HepG2 (cell line): ENCODE measurements at regions not wholly inside any gene's neighbourhood (a gene's known extent, or its start where the extent isn't known, plus 50 kb on each side); places are given as distances from the start of the nearest gene placed in this dataset.
A peak's percentile ranks its signal among the peaks of the same experiment; 100 is the strongest.

Source experiments
- DMTF1 ChIP-seq: sonication (generic); formaldehyde crosslinking; IDR thresholded peaks from 2 replicates; pipeline ENCODE4 v1.4.0; 2020; ENCODE audit warnings: mild to moderate bottlenecking, missing genetic modification reagents
- HMGA1 ChIP-seq: sonication (generic); formaldehyde crosslinking; conservative IDR thresholded peaks from 2 replicates; pipeline ENCODE4 v1.4.0; 2020; ENCODE audit warnings: missing genetic modification reagents
- JUND ChIP-seq: sonication (generic); formaldehyde crosslinking; IDR thresholded peaks from 2 replicates; pipeline ENCODE4 v1.8.0; 2022; ENCODE audit warnings: mild to moderate bottlenecking, missing genetic modification reagents
- KDM3A ChIP-seq: IDR thresholded peaks from 2 replicates; pipeline ENCODE4 v1.6.1; 2018; ENCODE audit warnings: low read depth, missing compliant biosample characterization
- MED13 ChIP-seq: sonication (generic); formaldehyde crosslinking; IDR thresholded peaks from 2 replicates; pipeline ENCODE4 v1.5.0; 2020; ENCODE audit warnings: missing genetic modification reagents
- POGZ ChIP-seq: sonication (generic); formaldehyde crosslinking; IDR thresholded peaks from 2 replicates; pipeline ENCODE4 v1.4.0; 2020; ENCODE audit warnings: mild to moderate bottlenecking, missing genetic modification reagents
- SP1 ChIP-seq, 2 experiments: fragments of 450-650 bp in 1 of 2; sonication (generic) in 1 of 2; formaldehyde crosslinking in 1 of 2; IDR thresholded peaks; 2 replicates each; pipeline versions ENCODE4 v1.4.0 to v1.6.1; 2016 to 2020; ENCODE audit warnings: missing genetic modification reagents in 1 of 2
- TAF1 ChIP-seq: sonication (generic); formaldehyde crosslinking; IDR thresholded peaks from 2 replicates; pipeline ENCODE4 v1.4.0; 2020; ENCODE audit warnings: missing genetic modification reagents
- ZBTB43 ChIP-seq: sonication (generic); formaldehyde crosslinking; conservative IDR thresholded peaks from 2 replicates; pipeline ENCODE4 v1.4.0; 2020; ENCODE audit warnings: missing genetic modification reagents
- ZFX ChIP-seq: sonication (generic); formaldehyde crosslinking; IDR thresholded peaks from 2 replicates; pipeline ENCODE4 v1.4.0; 2020; ENCODE audit warnings: mild to moderate bottlenecking, low read depth, missing genetic modification reagents, moderate library complexity
- ZMYM4 ChIP-seq: sonication (generic); formaldehyde crosslinking; IDR thresholded peaks from 2 replicates; pipeline ENCODE4 v1.8.1; 2023; ENCODE audit warnings: mild to moderate bottlenecking, missing genetic modification reagents
- ZNF124 ChIP-seq: sonication (generic); formaldehyde crosslinking; IDR thresholded peaks from 2 replicates; pipeline ENCODE4 v1.4.0; 2020; ENCODE audit warnings: missing genetic modification reagents
- ZNF18 ChIP-seq: sonication (generic); formaldehyde crosslinking; IDR thresholded peaks from 2 replicates; pipeline ENCODE4 v1.8.0; 2022; ENCODE audit warnings: mild to moderate bottlenecking, missing genetic modification reagents; ENCODE audit not compliant: insufficient replicate concordance
- ZNF275 ChIP-seq: sonication (generic); formaldehyde crosslinking; IDR thresholded peaks from 2 replicates; pipeline ENCODE4 v1.8.0; 2022; ENCODE audit warnings: missing genetic modification reagents, mild to moderate bottlenecking, inconsistent platforms, borderline replicate concordance
- ZNF281 ChIP-seq: sonication (generic); formaldehyde crosslinking; IDR thresholded peaks from 2 replicates; pipeline ENCODE4 v1.4.0; 2020; ENCODE audit warnings: missing genetic modification reagents, borderline replicate concordance
- ZNF446 ChIP-seq: sonication (generic); formaldehyde crosslinking; IDR thresholded peaks from 2 replicates; pipeline ENCODE4 v1.5.0; 2020; ENCODE audit warnings: mild to moderate bottlenecking, missing genetic modification reagents
- ZNF496 ChIP-seq: sonication (generic); formaldehyde crosslinking; IDR thresholded peaks from 2 replicates; pipeline ENCODE4 v1.8.1; 2023; ENCODE audit warnings: mild to moderate bottlenecking, moderate library complexity, missing genetic modification reagents; ENCODE audit not compliant: insufficient replicate concordance
- ZNF615 ChIP-seq: sonication (generic); formaldehyde crosslinking; IDR thresholded peaks from 2 replicates; pipeline ENCODE4 v1.5.0; 2020; ENCODE audit warnings: mild to moderate bottlenecking, missing genetic modification reagents, borderline replicate concordance
- ZNF629 ChIP-seq: sonication (generic); formaldehyde crosslinking; conservative IDR thresholded peaks from 2 replicates; pipeline ENCODE4 v1.5.0; 2020; ENCODE audit warnings: missing genetic modification reagents

- TF ChIP-seq ZBTB43, result peak; percentile 87
- peak; percentile 83 for TF ChIP-seq ZNF124
- peak; percentile 96 for TF ChIP-seq ZMYM4
- no peak for TF ChIP-seq ZNF446
- no peak for TF ChIP-seq DMTF1
- TF ChIP-seq ZNF615, result no peak
- peak; percentile 47 for TF ChIP-seq ZNF629
- peak; percentile 80; the same call in 1 of the 2 replicates for TF ChIP-seq ZNF275 (CRISPR knock-in tag)
- TF ChIP-seq KDM3A, result peak; percentile 70; the same call in 1 of the 2 replicates
- TF ChIP-seq HMGA1 (CRISPR knock-in tag), result no peak
- no peak for TF ChIP-seq SP1 (IDR thresholded peaks at IDR 0.05)
- TF ChIP-seq SP1 (CRISPR knock-in tag; IDR thresholded peaks at IDR 0.05), result no peak
- peak; percentile 71 for TF ChIP-seq ZNF18 (CRISPR knock-in tag)
- TF ChIP-seq JUND (CRISPR knock-in tag), result peak; percentile 71
- TF ChIP-seq ZFX (CRISPR knock-in tag), result peak; percentile 59; the same call in 1 of the 2 replicates
- no peak for TF ChIP-seq ZNF496 (CRISPR knock-in tag)
- TF ChIP-seq TAF1, result no peak; the same call in 1 of the 2 replicates
- peak; percentile 93 for TF ChIP-seq ZNF281
- TF ChIP-seq POGZ (CRISPR knock-in tag), result peak; percentile 92
- no peak for TF ChIP-seq MED13 (CRISPR knock-in tag)
These were observed 64.9 kb upstream of the RREB1 start (continued) for GRCh38 chr6:7042654-7043545.
